ENCODE measurements at regions not wholly inside any gene's neighbourhood (a gene's known extent, or its start where the extent isn't known, plus 50 kb on each side); places are given as distances from the start of the nearest gene placed in this dataset.
"Not testable (repeated sequence)": the region's sequence is repeated elsewhere in the genome, so short reads cannot be mapped to it uniquely, and the experiment has no call there.

GRCh38 chr1:220942278-220942677 lies 63.0 kb downstream of the HLX start:
- no peak for DNase-seq (ENCODE audit: low read depth in 2 of 2, low spot score in 1 of 2)

DNA sequence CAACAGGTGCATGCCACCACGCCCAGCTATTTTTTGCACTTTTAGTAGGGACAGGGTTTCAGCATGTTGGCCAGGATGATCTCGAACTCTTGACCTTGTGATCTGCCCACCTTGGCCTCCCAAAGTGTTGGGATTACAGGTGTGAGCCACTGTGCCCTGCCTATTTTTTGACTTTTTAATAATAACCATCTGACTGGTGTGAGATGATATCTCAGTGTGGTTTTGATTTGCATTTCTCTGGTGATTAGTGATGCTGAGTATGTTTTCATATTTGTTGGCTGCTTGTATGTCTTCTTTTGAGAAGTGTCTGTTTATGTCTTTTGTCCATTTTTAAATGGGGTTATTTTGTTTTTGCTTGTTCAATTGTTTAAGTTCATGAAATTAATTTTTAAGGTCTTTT lies 63.7 kb downstream of the HLX start:
- DNase-seq (ENCODE audit: low read depth in 2 of 2, low spot score in 1 of 2) = not testable (repeated sequence)

DNA sequence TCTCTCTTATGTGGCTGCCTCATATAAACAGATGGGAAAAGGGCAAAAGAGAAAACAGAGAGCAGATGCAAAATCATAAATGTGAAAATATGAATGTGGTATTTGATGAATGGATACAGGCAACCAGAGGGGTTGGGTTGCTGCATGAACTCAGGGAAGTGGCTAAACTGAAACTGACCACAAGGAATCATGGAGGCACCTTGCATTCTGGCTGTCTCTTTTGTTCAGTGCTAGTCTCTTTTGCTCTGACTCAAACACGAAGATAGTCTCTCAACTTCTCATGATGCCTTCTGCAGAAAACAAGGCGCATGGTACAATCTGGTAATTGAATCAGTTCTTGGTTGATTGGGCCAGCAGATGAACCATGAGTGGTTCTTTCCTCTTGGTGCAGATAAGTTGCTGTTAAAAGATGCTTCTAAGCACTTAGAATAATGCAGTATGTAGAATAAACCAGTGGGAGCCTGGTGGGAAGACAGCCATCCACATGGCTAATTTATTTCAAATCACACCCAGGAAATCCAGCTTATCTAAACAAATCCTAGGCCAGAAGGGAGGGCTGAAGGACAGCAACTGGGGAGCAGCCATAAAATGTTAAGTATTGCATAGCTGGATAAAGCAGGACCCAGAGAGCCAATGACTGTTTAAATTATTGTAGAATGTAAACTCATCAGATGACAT lies 64.2 kb downstream of the HLX start:
- DNase-seq (ENCODE audit: low read depth in 2 of 2, low spot score in 1 of 2) = no peak

DNA sequence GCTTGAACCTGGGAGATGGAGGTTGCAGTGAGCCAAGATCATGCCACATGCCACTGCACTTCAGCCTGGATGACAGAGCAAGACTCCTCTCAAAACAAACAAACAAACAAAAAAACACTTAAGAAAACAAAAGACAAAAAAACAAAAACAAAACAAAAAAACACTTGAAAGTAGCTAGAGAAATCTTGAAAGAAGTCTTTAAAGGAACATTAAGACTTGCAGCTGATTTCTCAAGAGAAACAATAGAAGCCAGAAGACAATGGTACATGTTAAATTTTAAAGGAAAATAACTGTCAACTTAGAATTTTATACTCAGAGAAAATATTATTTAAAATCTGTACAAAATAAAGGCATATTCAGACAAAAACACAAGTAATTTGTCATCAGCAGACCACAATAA lies 71.3 kb downstream of the HLX start:
- DNase-seq (ENCODE audit: low read depth in 2 of 2, low spot score in 1 of 2) = no peak

DNA sequence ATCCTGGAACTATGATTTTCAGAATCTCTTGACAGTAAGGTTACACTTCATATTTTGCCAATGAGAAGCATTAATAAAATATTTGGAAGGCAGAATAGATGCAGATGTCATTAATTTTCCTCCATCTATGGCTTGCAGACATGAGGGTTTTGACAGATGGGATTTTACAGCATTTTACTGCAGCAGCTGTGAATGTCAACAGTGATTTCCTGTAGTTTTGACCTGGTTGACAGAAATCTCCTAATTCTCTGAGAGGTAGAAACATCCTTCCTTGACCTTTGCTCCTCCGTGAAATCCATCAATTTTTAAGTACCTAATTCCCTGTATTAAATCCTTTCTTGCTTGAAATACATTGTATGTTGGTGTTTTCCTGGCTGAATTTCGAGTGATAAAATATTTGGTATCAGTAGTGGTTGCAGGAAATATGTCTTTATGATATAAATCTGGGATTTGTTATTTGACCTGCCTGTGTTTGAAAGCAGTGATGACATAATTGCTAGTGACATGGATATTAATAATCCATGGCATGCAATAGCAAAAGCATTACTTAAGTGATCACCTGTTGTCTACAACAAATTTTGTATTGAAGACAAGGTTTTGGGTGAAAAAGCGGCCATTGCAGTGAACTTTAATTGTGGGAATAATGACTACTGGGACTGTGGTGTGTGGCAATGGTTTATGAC lies 73.9 kb downstream of the HLX start:
- no peak for DNase-seq (ENCODE audit: low read depth in 2 of 2, low spot score in 1 of 2)

DNA sequence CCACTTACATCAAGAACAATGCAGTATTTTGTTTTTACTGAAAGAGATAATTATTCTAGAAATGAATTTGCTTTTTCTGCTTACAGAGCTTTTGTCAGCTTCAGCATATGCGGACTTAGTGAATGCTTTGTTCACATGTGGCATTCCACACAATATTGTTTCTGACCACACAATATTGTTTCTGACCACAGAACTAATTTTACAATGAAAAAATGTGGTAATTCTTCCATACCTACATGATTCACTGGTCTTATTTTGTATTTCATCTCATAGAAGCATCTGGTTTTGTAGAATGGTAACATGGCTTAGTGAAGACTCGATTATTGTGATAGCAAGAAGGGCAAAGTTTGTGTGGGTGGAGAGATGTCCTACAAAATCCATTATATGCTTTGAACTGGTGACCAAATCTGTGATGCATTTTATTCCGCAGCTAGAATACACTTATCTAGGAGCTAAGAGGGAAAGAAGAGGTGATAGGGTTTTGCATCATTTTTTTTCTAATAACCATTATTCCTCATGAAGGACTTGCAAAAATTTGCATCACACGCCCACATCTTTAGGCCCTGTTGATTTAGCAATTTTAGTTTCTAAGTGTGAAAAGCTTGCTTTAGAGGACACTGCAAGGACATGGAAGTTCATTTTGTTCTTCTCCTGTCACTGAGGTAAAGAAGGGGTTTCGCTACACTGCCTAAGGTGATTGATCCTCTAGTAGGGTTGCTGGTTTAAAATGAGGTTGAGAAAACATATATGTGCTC lies 75.3 kb downstream of the HLX start:
- no peak for DNase-seq (ENCODE audit: low read depth in 2 of 2, low spot score in 1 of 2)

- DNase-seq (ENCODE audit: low read depth in 2 of 2, low spot score in 1 of 2) = no peak
Observed at GRCh38 chr1:220955116-220955515, 75.9 kb downstream of the HLX start.

DNA sequence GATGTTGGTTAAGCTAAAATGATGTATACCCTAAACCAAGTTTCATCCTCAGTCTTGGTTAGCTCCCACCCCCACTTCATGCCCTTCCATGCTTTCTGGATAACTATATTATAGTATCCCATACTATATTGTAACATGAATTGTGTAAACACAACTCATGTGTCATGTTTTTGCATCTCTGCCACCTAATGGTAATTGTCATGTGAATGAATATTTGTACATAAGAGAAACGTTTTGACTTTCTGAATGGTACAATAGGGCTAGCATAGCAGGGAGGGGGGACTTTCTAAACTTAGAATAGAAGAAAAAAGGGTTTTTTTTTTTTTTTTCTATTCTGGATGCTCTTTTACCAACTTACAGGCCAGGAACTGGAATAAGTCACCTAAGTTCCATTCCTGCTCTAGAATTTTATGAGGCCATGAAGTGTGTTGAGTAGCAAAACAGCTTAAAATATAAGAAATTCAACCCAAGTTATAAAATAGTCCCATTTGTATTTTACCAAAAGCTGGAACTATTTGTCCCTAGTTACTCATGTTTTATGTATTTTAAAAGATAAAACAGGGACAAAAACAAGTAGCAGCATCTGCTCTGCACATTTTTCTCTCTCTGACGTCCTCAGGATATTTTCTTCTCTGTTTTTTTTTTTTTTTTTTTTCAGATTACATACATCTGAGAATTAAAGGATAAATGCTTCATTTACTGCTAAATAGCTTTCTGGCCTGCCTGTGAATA lies 77.4 kb downstream of the HLX start:
- no peak for DNase-seq (ENCODE audit: low read depth in 2 of 2, low spot score in 1 of 2)

DNA sequence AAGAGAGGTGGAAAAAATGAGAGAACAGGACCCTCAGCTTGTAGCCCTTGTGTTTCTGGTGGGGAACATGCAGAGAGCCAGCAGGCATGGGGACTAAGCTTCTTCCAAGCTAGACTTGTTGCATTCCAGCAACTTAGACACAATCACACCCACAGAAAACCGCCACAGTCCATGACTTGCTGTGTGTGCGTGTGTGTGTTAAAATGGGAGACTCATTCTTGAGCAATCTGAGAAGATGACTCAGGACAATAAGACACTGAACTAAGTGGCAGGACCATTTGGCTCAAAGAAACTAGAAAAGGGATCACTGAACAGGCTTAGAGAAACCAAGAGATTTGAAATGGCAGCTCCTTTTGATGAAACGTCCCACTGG lies 78.0 kb downstream of the HLX start:
- no peak for DNase-seq (ENCODE audit: low read depth in 2 of 2, low spot score in 1 of 2)

DNA sequence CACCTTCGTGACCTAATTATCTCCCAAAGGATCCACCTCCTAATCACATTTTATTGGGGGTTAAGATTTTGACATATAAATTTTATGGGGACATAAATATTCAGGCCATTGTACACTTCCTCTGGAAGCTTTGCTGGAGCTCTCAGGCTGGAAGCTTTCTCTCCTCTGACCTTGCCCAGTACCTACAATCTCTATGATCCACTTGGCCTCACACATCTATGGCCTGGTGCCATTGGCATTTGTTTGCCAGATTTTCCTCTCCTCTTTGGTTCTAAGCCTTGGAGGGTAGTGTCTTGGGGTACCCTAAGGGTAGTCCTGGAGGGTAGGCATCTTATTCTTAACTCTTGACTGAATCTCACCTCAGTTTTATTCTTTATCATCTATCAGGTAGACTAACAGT lies 79.0 kb downstream of the HLX start:
- DNase-seq (ENCODE audit: low read depth in 2 of 2, low spot score in 1 of 2) = no peak

- DNase-seq (ENCODE audit: low read depth in 2 of 2, low spot score in 1 of 2) = no peak
Observed at GRCh38 chr1:220962031-220962751, 82.9 kb downstream of the HLX start.

GRCh38 chr1:220966041-220966440 lies 86.8 kb downstream of the HLX start:
- DNase-seq (ENCODE audit: low read depth in 2 of 2, low spot score in 1 of 2) = no peak

- DNase-seq (ENCODE audit: low read depth in 2 of 2, low spot score in 1 of 2) = no peak
Observed at GRCh38 chr1:220966473-220966872, 87.2 kb downstream of the HLX start.

DNA sequence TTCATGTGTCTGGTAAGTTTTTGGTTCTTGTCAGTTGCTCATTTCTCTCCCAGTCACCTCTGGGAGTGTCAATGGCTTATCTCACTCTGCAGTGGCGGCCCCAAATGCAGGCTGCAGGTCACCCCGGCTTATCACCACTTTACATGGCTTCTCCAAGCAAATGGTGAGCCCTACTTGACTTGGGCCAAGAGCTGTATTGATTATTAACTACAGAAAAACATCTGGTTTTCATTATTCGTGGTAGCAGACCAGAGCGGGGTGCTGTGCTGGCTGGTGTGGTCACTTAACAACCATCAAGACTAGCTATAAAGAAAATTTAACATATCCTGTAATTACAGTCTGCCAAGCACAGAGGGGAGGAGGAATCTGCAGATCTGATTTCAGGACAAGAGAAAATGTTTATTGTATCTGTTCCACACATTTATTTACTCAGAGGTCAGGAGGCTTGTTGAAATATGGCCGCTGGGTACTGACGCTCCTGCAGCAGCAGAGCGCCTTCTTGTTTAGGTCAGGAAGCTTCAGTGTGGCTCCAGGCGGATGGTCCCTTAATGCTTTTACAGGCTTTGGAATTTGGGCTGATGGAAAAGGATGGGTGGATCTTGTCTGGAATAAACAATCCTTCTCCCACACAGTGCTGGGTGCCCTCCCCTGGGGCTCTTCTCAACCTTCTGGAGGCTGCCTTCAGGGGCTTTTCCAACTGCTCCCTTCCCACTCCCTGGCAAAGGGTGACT lies 87.8 kb downstream of the HLX start:
- DNase-seq (ENCODE audit: low read depth in 2 of 2, low spot score in 1 of 2) = no peak

DNA sequence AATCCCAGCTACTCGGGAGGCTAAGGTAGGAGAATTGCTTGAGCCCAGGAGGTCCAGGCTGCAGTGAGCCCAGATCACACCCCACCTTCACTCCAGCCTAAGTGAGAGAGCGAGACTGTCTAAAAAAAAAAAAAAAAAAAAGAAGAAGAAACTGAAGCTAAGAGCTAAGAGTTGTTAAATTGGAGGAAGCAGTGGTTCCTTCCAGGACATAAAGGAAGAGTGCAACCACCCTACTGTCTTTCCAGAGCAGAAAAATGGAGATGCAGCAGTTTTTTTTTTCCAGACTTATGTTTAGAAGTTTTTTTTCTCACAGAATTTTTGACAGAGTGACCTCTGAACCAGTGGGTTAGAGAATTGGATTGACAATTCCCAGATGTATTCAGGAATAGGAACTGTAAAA lies 88.7 kb downstream of the HLX start:
- DNase-seq (ENCODE audit: low read depth in 2 of 2, low spot score in 1 of 2) = no peak

- not testable (repeated sequence) for DNase-seq (ENCODE audit: low read depth in 2 of 2, low spot score in 1 of 2)
Observed at GRCh38 chr1:220969281-220969680, 90.0 kb downstream of the HLX start.

- DNase-seq (ENCODE audit: low read depth in 2 of 2, low spot score in 1 of 2) = no peak
Observed at GRCh38 chr1:220970311-220970710, 91.1 kb downstream of the HLX start.

DNA sequence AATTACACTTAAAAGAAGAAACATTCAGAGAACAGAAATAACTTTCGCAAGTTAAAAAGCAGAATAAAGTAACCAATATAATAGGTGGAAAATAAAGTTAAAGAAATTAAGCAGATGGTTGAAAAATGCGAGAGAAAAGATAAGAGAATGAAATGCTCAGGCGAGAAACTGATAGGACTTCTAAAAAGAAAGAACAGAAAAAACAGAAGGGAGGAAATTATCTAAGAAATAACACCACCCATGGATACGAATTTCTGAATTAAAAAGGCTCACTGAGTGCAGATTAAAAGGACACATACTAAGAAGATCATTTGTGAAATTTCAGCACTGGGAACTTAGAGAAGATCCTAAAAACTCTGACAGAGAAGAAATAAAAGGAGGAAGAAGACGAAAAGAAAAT lies 92.0 kb downstream of the HLX start:
- no peak for DNase-seq (ENCODE audit: low read depth in 2 of 2, low spot score in 1 of 2)

DNA sequence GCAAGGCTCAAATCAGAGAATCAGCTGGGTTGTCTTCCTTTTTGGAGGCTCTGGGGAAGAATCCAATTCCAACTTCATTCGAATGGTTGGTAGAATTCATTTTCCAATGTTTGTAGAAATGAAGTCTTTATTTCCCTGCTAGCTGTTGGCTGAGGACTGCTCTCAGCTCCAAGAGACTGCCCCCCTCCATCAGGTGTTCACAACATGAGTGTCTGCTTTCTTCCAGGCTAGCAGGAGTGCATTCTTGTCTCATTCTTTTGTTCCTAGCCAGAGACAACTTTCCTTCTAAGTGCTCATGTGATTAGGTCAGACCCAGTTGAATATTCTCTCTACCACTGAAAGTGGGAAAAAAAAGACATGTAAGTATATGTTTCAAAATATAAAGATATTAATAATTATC lies 95.2 kb downstream of the HLX start:
- DNase-seq (ENCODE audit: low read depth in 2 of 2, low spot score in 1 of 2) = no peak

GRCh38 chr1:220976390-220976789 lies 97.1 kb downstream of the HLX start:
- DNase-seq (ENCODE audit: low read depth in 2 of 2, low spot score in 1 of 2) = no peak
